ENCODE measurements at regions not wholly inside any gene's neighbourhood (a gene's known extent, or its start where the extent isn't known, plus 50 kb on each side); places are given as distances from the start of the nearest gene placed in this dataset.

- DNase-seq, result no peak
These were observed 330.7 kb upstream of the SLCO3A1 start for GRCh38 chr15:91522605-91523332.

DNA sequence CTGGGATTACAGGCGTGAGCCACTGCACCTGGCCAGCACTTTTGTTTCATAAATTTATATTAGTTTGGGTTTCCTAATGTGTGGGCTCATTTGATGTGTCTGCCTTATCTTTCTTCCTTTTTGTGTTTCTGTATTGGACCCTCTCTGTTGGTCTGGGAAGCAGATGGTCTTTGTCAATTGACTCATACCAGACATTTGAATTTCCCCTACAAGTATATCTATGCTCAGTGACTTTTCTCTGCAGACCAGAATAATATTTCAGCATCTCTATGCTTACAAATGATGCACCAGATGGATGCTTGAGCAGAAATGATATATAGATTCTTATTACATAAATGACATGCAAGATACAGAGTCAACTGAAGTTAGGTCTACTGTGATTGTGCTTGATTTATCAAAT, 329.9 kb upstream of the SLCO3A1 start:
- no peak for DNase-seq

DNA sequence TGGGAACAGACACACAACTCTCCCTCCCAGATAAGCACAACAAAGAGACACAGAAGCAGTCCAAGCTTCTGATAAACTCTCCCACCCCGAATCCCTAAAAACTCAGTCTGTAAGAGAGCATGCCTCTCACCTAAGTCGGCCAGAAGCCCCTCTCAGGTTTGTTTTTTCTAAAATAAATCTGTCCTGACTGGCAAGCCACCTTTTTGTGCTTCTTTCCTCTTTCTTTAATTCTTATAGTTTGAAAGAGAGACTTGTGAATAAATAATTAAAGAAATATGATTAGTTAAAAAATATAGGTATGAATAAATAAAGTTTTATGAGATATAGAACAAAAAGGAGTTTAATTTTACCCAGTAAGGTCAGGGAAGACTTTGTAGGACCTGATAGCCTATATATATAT, 329.0 kb upstream of the SLCO3A1 start:
- DNase-seq, result no peak

DNA sequence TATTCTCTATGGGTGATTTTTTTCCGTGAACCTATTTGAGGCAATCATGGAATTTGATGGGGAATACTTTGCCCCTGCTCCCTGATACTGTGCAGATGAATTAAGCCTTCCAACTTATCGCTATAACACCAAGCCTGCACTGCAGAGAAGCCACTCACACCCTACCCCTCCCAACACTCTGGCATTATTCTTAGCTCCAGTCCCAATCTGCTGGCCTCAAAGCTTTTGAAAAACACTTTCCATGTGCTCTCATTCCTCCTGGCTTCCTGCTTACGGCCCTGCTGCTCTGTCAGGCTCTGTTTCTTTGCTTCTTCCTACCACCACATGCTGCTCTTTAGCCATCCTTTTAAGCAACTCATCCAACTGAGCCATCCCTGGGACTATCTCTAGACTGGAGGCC, 327.8 kb upstream of the SLCO3A1 start:
- DNase-seq, result no peak

DNA sequence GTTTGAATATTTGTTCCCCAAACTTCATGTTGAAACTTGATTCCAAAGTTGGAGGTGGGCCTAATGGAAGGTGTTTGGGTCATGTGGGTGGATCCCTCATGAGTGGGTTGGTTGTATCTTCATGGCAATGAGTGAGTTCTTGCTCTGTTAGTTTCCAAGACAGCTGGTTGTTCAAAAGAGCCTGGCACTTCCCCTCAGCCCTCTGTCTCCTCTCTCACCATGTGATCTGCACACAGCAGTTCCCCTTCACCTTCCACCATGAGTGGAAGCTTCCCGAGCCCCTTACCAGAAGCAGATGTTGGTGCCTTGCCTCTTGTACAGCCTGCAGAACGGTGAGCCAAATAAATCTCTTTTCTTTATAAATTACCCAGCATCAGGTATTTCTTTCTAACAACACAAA, 327.1 kb upstream of the SLCO3A1 start:
- DNase-seq, result no peak

GRCh38 chr15:91528801-91529200, 324.7 kb upstream of the SLCO3A1 start:
- DNase-seq, result no peak

GRCh38 chr15:91529534-91529933, 324.0 kb upstream of the SLCO3A1 start:
- no peak for DNase-seq

GRCh38 chr15:91530279-91530678, 323.2 kb upstream of the SLCO3A1 start:
- no peak for DNase-seq

DNA sequence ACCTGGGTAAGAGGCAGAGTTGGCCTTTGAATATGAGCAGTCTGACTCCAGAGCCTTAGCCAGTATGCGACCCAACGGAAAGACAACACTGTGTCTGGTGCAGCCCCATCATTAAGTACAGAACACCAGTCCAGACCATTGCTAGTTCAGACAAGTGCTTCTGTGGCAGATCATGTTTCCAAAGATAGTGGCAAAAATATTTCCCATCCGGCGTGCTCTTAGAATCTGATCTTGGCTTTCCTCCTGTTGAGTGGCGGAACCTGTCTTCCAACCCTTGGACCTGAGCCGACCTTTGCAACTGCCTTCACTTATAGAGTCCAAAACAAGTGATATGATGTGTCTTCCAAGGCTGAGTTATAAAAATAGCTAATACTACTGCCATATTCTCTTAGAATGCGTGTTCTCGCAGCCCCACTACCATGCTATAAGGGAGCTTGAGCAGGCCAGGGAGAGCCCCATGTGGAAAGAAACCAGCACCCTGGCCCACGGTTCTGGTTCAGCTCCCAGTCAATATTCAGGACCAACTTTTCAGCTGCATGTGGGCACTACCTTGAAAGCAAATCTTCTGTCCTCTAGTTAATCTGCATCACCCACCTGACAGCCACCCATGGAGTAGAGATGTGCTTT, 322.4 kb upstream of the SLCO3A1 start:
- DNase-seq, result no peak

GRCh38 chr15:91534235-91534634, 319.3 kb upstream of the SLCO3A1 start:
- DNase-seq, result no peak

DNA sequence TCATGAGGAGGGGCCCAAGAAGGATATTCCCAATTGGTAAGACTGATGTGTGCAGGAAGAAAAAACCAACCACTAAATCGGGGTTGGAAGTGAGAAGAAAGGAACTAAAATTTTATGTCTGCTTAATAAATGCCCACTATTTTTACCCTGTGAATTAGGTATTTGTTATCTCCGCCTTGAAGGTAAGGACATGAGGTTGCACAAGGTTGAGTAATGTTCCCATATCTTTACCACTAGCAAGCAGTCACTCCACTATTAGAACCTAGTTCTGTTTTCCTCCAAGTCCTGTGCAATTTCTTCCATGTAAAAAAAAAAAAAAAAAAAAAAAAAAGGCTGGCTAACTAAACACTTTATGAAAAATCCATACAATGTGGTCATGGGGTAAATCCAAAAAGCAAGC, 318.5 kb upstream of the SLCO3A1 start:
- no peak for DNase-seq

DNA sequence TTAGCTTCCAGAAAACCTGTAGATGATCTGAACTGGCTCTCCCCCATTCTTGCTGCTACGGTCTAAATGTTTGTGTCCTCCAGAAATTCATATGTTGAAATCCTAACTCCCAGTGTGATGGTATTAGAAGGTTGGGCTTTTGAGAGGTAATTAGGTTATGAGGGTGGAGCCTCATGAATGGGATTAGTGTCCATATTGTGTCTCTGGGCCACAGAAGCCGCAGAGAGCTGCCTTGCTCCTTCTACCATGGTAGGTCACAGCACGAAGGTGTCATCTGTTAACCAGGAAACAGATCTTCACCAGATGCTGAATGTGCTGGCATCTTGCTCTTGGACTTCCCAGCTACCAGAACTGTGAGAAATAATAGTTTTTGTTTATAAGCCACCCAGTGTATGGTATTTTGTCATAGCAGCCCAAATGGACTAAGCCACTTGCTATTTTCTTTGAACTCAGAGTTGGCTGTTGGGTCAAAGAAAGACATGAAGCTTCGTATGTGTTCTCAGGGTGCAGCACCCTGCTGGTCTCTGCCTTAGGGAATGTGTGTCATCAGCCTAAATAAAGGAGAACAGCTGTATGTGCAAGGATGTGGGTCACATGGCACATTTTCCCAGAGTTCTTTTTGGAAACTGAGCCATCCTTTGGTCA, 317.5 kb upstream of the SLCO3A1 start:
- DNase-seq, result no peak

GRCh38 chr15:91537856-91538255, 315.7 kb upstream of the SLCO3A1 start:
- no peak for DNase-seq

- no peak for DNase-seq
These were observed 314.7 kb upstream of the SLCO3A1 start for GRCh38 chr15:91538782-91539181.

DNA sequence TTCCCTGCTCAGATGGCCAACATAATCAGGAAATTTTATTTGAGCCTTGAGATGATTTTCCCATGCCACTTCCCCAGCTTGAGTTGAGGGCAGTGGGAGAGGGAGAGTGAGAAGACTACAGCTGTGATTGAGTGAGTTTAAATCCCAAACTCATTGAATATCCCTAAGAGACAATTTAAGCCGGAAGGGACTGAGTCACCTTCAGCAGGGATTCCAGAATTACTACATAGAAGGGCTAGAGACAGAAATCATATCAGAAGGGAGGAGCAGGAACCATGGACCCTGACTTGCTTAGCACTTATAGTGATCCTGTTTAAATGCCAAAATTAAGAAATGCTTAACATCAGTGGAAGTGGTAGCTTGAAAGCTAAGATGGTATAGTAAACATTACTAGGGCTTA, 312.2 kb upstream of the SLCO3A1 start:
- DNase-seq, result no peak

DNA sequence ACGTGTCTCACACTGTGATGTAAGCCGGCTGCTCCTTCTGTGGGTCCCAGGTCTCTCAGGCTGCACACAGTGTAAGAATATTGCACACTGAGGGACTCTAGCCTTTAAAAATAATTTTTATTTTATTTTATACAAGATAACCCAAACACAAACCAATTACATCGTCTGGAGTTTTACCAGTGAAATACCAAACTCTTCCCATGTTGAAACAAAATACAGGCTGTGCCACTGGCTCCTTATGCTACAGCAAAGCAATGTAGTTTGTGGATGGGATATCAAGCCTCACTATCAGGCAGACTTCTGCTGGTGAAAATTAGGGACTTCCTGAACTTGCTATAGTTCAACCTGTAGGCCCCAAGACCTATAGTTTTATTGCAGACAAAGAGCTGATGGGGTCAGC, 311.3 kb upstream of the SLCO3A1 start:
- no peak for DNase-seq

- no peak for DNase-seq
These were observed 306.2 kb upstream of the SLCO3A1 start for GRCh38 chr15:91547356-91547755.

DNA sequence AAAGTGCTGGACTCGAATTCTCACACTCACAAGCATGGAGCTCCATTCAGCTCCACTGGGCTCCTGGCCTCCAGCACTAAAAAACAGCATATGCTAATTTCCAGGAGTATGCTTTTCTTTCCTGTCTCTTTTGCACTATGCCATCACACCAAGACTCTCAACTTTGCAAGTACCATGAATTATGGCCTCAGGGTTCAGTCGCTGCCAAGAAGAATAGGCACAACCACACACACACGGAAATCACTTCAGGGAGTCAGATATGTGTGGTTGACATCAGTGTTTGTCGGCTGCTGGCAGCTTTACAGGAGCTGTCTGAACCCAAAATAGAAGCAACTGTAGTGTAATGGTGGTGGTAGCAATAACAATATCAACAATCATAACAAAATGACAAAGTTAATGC, 305.0 kb upstream of the SLCO3A1 start:
- DNase-seq, result no peak

DNA sequence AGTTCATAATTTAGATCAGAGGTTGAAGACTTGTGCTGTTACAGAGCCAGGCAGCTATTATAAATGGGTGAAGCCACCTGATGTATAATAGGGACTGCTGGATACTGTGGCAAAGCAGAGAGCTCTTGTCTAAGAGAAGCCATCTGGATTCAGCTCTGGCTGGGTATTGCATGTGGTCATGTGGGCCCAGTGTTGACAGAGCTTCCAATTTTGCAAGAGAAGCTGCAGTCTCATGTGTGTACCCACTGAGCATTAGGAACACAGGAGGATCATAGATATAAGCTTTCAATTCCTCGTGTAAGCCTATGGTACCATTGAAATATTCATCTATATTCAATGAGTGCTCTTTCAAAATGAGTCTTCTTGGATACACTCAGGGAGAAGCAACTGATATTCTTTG, 303.9 kb upstream of the SLCO3A1 start:
- DNase-seq, result no peak

DNA sequence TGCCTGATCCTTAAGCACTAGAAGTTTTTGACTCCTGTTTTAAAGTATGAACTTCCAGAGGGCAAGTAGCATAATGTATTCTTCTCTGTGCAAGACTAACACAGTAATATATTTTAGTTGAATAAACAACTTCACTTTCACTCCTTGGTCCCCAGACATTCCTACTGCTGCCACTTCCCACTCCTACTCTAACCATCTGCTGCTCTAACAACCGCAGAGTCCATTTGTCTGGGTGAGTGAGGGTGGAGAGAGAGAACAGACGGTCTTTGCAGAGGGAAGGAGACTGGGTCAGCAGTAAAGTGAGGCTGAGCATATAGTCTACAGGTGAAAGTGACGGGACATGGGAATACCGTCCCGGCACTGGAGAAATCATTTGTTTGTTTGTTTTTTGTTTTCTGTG, 301.0 kb upstream of the SLCO3A1 start:
- DNase-seq, result no peak

GRCh38 chr15:91553196-91553854, 300.2 kb upstream of the SLCO3A1 start:
- no peak for DNase-seq

GRCh38 chr15:91555312-91555711, 298.2 kb upstream of the SLCO3A1 start:
- no peak for DNase-seq

- no peak for DNase-seq
These were observed 296.6 kb upstream of the SLCO3A1 start for GRCh38 chr15:91556926-91557325.
